Duodenal mucosa (tissue), 2 donors: ENCODE measurements at regions not wholly inside any gene's neighbourhood (a gene's known extent, or its start where the extent isn't known, plus 50 kb on each side); places are given as distances from the start of the nearest gene placed in this dataset.
A peak's percentile ranks its signal among the peaks of the same experiment; 100 is the strongest.
"Not testable (repeated sequence)": the region's sequence is repeated elsewhere in the genome, so short reads cannot be mapped to it uniquely, and the experiment has no call there.

ENCODE experiments used
- H3K27ac ChIP-seq: one replicate; pipeline ENCODE4 v1.7.0; 2013; ENCODE audit warnings: low read depth, low read length
- H3K27me3 ChIP-seq, 2 donors: one replicate each; pipeline ENCODE4 v1.7.0; 2013; ENCODE audit warnings: low read length in 2 of 2, control low read depth in 1 of 2; ENCODE audit not compliant: insufficient read depth in 2 of 2, control insufficient read depth in 1 of 2
- H3K36me3 ChIP-seq, 2 donors: one replicate each; pipeline ENCODE4 v1.7.0; 2013; ENCODE audit warnings: low read length in 2 of 2, control low read depth in 1 of 2; ENCODE audit not compliant: insufficient read depth in 2 of 2, control insufficient read depth in 1 of 2
- H3K4me1 ChIP-seq, 2 donors: one replicate each; pipeline ENCODE4 v1.7.0; 2013; ENCODE audit warnings: low read length in 2 of 2, control low read depth in 1 of 2; ENCODE audit not compliant: insufficient read depth in 2 of 2, control insufficient read depth in 1 of 2
- H3K4me3 ChIP-seq, 2 donors: one replicate each; pipeline ENCODE4 v1.7.0; 2013; ENCODE audit warnings: low read length in 2 of 2, low read depth in 1 of 2
- H3K9ac ChIP-seq, 2 donors: one replicate each; pipeline ENCODE4 v1.7.0; 2013; ENCODE audit warnings: low read length in 2 of 2, low read depth in 1 of 2
- H3K9me3 ChIP-seq, 2 donors: one replicate each; pipeline ENCODE4 v1.7.0; 2013; ENCODE audit warnings: low read length in 2 of 2, control low read depth in 1 of 2; ENCODE audit not compliant: control insufficient read depth in 1 of 2

DNA sequence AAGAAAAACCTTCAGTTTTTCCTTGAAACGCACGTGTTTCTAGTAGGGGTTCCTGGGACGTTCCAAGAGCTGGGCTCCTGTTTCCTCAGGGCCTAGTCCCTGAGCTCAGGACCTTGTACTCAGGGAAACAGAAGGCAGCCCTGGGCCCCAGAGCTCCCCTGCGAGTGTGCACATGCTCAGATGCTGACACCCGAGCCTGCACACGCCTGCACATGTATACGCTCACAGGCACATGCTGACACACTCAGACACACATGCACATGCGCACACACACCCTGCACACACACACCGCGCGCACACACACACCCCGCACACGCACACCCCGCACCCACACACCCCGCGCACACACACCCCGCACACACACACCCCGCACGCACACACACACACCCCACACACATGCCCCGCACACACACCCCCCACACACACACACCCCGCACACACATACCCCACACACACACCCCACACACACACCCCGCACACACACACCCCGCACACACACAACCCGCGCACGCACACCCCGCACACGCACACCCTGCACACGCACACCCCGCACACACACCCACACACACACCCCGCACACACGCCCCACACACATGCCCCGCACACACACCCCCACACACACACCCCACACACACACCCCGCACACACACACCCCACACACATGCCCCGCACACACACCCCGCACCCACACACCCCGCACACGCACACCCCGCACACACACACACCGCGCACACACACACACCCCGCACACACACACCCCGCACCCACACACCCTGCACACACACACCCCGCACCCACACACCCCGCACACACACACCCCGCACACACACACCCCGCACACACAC is 52.2 kb downstream of the CALML3 start:
- H3K4me3 ChIP-seq = no peak overlapping the region
- no peak overlapping the region for H3K27ac ChIP-seq
- peaks cover 25 to 27% of the 10 kb centered on the region in 2 donors for H3K4me1 ChIP-seq
- peaks cover 0 to 2% of the 10 kb centered on the region in 2 donors for H3K9me3 ChIP-seq
- no peaks in the 10 kb centered on the region for H3K27me3 ChIP-seq
- no peaks in the 10 kb centered on the region for H3K36me3 ChIP-seq
- H3K9ac ChIP-seq = no peak overlapping the region

DNA sequence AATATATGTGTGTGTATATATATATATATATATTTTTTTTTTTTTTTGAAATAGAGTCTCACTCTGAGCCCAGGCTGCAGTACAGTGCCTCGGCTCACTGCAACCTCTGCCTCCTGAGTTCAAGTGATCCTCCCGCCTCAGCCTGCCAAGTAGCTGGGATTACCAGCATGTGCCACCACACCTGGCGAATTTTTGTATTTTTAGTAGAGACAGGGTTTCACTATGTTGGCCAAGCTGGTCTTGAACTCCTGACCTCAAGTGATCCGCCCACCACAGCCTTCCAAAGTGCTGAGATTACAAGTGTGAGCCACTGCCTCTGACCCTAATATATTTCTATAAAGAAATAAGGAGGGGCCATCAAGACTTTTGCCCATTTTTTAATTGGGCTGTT is 55.3 kb downstream of the CALML3 start:
- not testable (repeated sequence) for H3K36me3 ChIP-seq, H3K27ac ChIP-seq

DNA sequence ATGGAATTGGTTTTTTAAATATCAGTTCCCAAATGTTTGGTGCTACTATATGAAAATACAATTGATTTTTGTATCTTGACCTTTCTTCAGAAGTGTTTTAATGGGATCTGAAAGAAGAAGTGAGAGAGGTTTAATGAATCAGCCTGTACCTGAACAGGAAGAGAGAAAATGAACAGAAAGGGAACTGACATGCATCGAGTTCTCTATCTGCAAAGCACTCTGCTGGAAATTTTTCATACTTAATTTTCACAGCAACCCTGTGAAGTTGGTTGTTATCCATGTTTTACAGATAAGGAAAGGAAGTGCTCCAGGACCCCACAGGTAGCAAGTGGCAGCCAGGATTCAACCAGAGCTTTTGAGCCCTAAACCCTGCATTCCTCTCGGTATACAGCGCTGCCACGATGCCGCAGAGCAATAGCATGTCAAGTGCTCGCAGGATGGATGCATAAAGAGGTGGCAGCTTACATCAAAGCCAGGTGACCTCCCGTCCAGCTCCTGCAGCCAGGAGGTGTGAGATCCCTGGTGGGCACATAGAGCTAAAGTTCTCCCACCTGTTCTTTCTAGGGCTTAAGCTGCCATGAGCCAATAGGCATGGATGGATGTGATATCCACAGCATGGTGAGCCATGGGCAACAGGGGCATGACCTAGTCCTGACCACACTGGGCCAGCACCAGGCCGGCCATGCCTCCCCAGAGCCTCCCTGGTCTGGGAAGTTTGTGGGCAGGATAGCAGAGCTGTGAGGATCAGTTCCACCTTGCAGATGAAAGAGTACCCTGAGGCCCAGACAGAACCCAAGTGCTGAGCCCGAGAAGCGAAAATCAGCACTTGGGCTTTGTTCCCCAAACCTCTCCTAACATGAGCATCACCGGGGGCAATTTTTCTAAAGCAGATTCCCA is 57.2 kb downstream of the CALML3 start:
- Histone ChIP-seq H3K4me3 (no peak overlapping the region), H3K27me3 (no peaks in the 10 kb centered on the region), H3K4me1 (peaks cover 0 to 21% of the 10 kb centered on the region in 2 donors), H3K9me3 (peaks cover 0 to 2% of the 10 kb centered on the region in 2 donors), H3K36me3 (no peaks in the 10 kb centered on the region), H3K27ac (no peak overlapping the region), H3K9ac (no peak overlapping the region)

More for the DNA sequence above, 55.3 kb downstream of the CALML3 start:
- H3K9me3 ChIP-seq, H3K9ac ChIP-seq, H3K4me3 ChIP-seq, H3K27me3 ChIP-seq: not testable (repeated sequence)
- peaks cover 11 to 23% of the 10 kb centered on the region in 2 donors for H3K4me1 ChIP-seq

DNA sequence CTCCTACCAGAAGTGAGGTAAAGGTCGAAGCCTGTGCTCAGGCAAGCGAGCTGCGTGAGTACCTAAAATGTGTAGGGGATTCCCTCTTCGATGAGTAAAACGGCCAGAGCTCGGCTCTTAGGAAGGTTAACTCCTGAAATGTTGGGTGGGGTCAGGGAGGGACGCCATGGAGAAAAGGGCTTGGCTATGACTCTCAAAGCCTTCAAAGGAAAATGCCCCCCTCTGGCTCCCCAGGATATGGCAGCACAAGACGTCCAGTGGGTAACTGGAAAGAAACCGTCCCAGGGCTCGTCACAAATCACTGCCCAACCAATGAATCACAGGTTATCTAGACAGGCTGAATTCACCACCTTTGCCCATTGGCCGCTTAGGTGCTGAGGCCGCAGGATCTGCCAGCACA is 58.0 kb downstream of the CALML3 start:
- Histone ChIP-seq H3K36me3 (no peaks in the 10 kb centered on the region), H3K4me3 (no peak overlapping the region), H3K27me3 (no peaks in the 10 kb centered on the region), H3K9me3 (peaks cover 0 to 2% of the 10 kb centered on the region in 2 donors), H3K4me1 (peaks cover 0 to 26% of the 10 kb centered on the region in 2 donors), H3K27ac (no peak overlapping the region), H3K9ac (no peak overlapping the region)

DNA sequence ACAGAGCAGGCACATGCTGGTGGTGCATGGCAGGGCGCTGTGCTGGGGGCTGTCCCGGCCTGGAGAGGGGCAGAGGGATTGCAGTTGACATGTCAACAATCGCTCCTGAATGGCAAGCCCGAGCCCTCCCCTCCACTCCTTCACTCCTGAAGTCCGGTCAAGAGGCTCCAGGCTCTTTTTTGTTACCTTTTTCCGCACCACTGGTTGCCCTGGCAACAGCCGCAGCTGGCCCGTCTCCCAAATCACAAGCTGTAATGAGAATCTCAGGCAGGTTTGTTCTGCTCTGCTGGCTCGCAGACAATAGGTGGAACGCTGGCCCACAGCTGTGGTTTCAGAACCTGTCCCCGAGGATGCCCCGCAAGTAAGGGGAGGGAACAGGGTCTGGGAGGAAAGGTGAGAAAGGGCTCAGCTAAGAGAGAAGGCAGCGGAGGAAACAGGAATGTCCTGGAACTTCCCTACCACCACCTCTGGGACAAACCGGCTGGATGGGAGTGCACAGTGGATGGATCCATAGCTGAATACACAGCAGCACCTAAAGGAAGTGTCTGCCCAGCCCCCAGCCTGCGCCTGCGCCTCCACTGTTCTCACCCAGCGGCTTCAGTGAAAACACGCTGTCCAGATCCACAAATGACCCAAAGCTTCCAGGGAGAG is 58.9 kb downstream of the CALML3 start:
- Histone ChIP-seq H3K9ac (peak overlapping the region in 1 of 2 donors; percentile 25), H3K27me3 (peaks cover 0 to 3% of the 10 kb centered on the region in 2 donors), H3K27ac (no peak overlapping the region), H3K36me3 (no peaks in the 10 kb centered on the region), H3K4me1 (peaks cover 0 to 27% of the 10 kb centered on the region in 2 donors), H3K9me3 (peaks cover 0 to 2% of the 10 kb centered on the region in 2 donors), H3K4me3 (no peak overlapping the region)

DNA sequence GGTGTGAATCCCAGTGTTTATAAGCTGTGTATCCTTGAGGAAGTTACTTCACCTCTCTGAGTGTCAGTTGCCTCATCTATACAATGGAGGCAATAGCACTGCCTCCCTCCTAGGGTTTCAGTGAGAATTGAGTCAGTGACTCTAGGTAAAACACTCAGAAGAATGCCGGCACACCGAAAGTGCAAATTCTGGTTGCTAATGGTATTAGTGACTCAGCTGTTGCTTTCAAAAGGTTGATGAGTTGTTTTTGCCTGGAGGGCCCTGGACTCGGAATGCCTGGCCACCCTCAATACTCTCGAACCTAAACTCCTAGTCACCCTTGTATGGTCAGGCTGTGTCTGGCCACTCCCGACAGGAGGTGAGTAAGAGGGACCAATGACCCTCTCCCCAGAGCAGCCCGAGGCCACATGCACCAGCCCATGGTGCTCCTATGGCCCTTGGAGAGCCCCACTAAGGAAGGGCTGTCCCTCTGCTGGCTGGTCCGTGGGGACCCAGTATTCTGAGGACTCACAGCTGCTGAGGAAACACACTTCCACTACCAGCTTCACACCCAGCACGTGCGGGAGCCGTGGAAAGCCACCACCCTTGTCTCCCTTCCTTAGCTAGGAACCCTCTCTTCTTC is 60.2 kb downstream of the CALML3 start:
- peaks cover 0 to 29% of the 10 kb centered on the region in 2 donors for H3K4me1 ChIP-seq
- no peaks in the 10 kb centered on the region for H3K36me3 ChIP-seq
- H3K27ac ChIP-seq = no peak overlapping the region
- H3K27me3 ChIP-seq = peaks cover 0 to 3% of the 10 kb centered on the region in 2 donors
- H3K9ac ChIP-seq = no peak overlapping the region
- peaks cover 0 to 2% of the 10 kb centered on the region in 2 donors for H3K9me3 ChIP-seq
- H3K4me3 ChIP-seq = no peak overlapping the region

DNA sequence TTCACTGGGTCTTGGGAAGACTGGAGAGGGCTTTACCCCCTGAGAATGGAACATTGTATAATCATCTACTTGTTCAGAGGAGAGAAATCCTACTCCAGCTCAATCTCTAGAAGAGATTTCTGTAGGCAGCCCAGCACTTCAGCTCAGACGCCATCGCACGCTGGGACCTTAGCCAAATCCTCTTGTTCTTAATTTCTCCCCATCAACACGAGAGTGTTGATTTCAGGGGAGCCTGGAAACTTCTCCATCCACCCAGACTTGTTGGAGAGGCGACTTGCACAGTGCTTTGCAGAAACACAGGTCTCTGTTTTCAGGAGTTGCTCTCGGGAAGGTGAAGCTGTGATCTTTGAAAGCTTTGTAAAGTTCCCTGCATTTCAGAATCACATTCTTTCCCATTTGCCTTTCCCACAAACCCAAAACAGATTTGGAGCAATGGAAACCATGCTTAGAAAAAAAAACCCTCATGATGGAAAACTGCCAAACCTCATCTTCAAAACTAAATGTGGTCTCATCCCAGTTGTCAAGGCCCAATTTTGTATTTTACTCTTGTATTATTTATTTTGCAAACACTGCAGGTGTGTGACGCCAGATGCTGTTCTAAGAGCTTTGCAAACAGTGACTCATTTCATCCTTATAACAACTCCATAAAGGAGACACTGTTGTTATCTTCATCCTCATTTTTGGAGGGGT is 60.9 kb downstream of the CALML3 start:
- H3K4me3 ChIP-seq = no peak overlapping the region
- H3K4me1 ChIP-seq = peaks cover 0 to 29% of the 10 kb centered on the region in 2 donors
- H3K36me3 ChIP-seq = no peaks in the 10 kb centered on the region
- H3K9me3 ChIP-seq = peaks cover 0 to 2% of the 10 kb centered on the region in 2 donors
- peaks cover 0 to 3% of the 10 kb centered on the region in 2 donors for H3K27me3 ChIP-seq
- H3K27ac ChIP-seq = no peak overlapping the region
- no peak overlapping the region for H3K9ac ChIP-seq

DNA sequence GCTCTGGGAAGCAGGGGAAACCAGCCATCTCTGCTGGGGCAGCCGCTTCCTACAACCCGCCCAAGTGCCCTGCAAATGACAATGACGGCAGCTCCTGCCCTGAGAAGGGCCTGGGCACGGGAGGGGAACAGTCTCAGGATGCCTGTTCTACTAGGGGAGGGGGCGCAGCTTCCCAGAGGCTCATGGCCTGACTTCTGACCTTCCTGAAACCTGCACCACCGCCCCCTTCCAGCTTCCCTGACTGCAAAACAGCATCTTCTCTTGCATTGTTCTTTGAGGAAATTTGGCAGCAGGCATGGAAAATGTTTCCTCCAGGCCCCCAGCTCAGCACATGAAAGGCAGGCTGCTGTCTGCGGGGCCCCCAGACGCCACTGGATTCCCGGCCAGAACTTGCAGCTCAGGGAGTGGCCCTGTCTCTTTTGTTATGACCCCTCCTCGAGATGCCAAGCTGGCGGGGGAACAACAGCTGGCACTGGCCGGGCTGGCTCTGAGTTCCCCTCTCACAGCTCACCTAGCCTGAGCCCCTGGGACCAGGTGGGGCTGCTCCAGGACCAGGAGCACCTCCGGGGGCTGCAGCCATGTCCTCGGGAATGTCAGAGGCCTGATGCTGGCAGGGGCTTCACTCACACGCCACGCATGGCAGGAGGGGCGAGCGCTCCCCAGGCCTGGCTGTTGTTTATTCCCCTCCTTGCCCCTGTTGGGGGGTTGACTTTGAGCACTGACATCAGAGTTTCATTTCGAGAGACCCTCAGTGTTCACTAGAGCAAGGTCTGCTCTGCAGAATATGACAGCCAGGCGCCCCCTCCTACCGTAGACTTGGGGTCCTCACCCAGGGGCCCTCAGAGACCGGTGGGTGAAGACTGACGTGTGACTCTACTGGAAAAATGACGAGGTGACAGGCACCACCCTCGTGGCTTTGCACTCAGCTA is 62.7 kb downstream of the CALML3 start:
- H3K4me1 ChIP-seq = peaks cover 0 to 29% of the 10 kb centered on the region in 2 donors
- H3K9ac ChIP-seq = no peak overlapping the region
- H3K27ac ChIP-seq = no peak overlapping the region
- H3K36me3 ChIP-seq = no peaks in the 10 kb centered on the region
- no peak overlapping the region for H3K4me3 ChIP-seq
- H3K9me3 ChIP-seq = no peaks in the 10 kb centered on the region
- H3K27me3 ChIP-seq = peaks cover 0 to 3% of the 10 kb centered on the region in 2 donors
